Embryonic facial prominence (tissue), 1 donor: ENCODE measurements at regions not wholly inside any gene's neighbourhood (a gene's known extent, or its start where the extent isn't known, plus 50 kb on each side); places are given as distances from the start of the nearest gene placed in this dataset.

Experiments used
- DNase-seq: peaks from one replicate; pipeline ENCODE4 v3.0.0-alpha.2; 2016; ENCODE audit errors: extremely low spot score

- DNase-seq: no peak
Observed at GRCh38 chr16:65641049-65641761, 519.3 kb upstream of the CDH11 start.

GRCh38 chr16:65634833-65635232 lies 513.0 kb upstream of the CDH11 start:
- no peak for DNase-seq

- no peak for DNase-seq
Observed at GRCh38 chr16:65634291-65634690, 512.4 kb upstream of the CDH11 start.

- DNase-seq: no peak
Observed at GRCh38 chr16:65624666-65625065, 502.8 kb upstream of the CDH11 start.

- no peak for DNase-seq
Observed at GRCh38 chr16:65624229-65624628, 502.4 kb upstream of the CDH11 start.

- no peak for DNase-seq
Observed at GRCh38 chr16:65622871-65623270, 501.0 kb upstream of the CDH11 start.

GRCh38 chr16:65622151-65622550 lies 500.3 kb upstream of the CDH11 start:
- DNase-seq: no peak

GRCh38 chr16:65621640-65622039 lies 499.8 kb upstream of the CDH11 start:
- no peak for DNase-seq

- DNase-seq: no peak
Observed at GRCh38 chr16:65619606-65620005, 497.7 kb upstream of the CDH11 start.

GRCh38 chr16:65618931-65619330 lies 497.1 kb upstream of the CDH11 start:
- no peak for DNase-seq

GRCh38 chr16:65618333-65618732 lies 496.5 kb upstream of the CDH11 start:
- no peak for DNase-seq

GRCh38 chr16:65617421-65617820 lies 495.6 kb upstream of the CDH11 start:
- DNase-seq: no peak

- DNase-seq: no peak
Observed at GRCh38 chr16:65608455-65608854, 486.6 kb upstream of the CDH11 start.

- DNase-seq: no peak
Observed at GRCh38 chr16:65604771-65605170, 482.9 kb upstream of the CDH11 start.

- DNase-seq: no peak
Observed at GRCh38 chr16:65601781-65602180, 479.9 kb upstream of the CDH11 start.

- no peak for DNase-seq
Observed at GRCh38 chr16:65600629-65601028, 478.8 kb upstream of the CDH11 start.

- DNase-seq: no peak
Observed at GRCh38 chr16:65600046-65600445, 478.2 kb upstream of the CDH11 start.

GRCh38 chr16:65598621-65599020 lies 476.8 kb upstream of the CDH11 start:
- no peak for DNase-seq

GRCh38 chr16:65583498-65583897 lies 461.6 kb upstream of the CDH11 start:
- DNase-seq: no peak

GRCh38 chr16:65579050-65579449 lies 457.2 kb upstream of the CDH11 start:
- no peak for DNase-seq

GRCh38 chr16:65576631-65577030 lies 454.8 kb upstream of the CDH11 start:
- DNase-seq: no peak

GRCh38 chr16:65576139-65576538 lies 454.3 kb upstream of the CDH11 start:
- no peak for DNase-seq

- DNase-seq: no peak
Observed at GRCh38 chr16:65574326-65574966, 452.6 kb upstream of the CDH11 start.

- no peak for DNase-seq
Observed at GRCh38 chr16:65572156-65572555, 450.3 kb upstream of the CDH11 start.
